ENCODE measurements at regions not wholly inside any gene's neighbourhood (a gene's known extent, or its start where the extent isn't known, plus 50 kb on each side); places are given as distances from the start of the nearest gene placed in this dataset.

DNA sequence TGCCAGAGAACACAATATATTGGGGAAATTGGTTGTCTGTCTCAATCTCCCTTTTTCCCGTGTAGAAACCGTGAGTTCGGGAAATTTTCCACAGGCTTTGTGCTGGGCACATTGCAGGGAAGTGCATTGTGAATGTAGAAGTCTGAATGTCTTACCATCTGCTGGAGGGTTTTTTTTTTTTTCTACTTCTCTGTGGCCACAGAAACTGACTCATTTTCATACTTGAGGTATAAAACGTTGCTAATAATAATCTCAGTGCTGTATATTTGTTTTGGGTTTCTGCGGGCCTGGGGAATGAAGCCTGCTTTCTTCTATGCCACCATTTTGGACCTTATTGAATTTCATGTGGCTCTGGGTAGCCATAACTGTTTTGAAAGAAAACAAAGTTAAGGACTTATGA is 1001.2 kb downstream of the STIM2 start:
- intact Hi-C loops (cut with DNase I; ENCODE audit: low total_unique reads): no loop called here
- 67 to 69% methylated on average over 5 of the region's 5 CpGs for WGBS, 2 donors
- no peak overlapping the region for H3K4me3 ChIP-seq (ENCODE audit: low read depth, poor library complexity, severe bottlenecking)
- DNase-seq (ENCODE audit: low spot score in 2 of 2): no peak
- no peak for TF ChIP-seq POLR2A (IDR thresholded peaks at IDR 0.05)
- no peak for TF ChIP-seq CTCF (IDR thresholded peaks at IDR 0.05)

DNA sequence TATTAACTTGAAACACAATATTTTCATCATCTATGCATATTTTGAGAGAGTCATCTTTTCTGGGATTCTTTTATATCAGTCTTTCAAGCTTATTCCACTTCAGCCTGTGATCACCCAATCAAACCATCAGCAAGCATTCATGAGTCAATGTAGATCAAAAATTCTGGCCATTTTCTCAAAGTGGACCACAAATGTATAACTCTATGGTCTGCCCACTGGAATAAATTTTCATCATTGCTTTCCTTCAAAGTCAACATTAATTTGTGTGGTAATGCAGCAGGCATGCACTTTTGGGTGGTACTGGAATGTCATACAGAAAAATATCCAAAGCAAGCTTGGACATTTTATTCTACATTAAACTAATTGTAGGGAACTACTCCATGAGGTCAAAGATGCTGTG is 1013.0 kb downstream of the STIM2 start:
- no peak for DNase-seq (ENCODE audit: low spot score in 2 of 2)
- TF ChIP-seq POLR2A (IDR thresholded peaks at IDR 0.05) (no peak), CTCF (IDR thresholded peaks at IDR 0.05) (no peak)
- intact Hi-C loops (cut with DNase I; ENCODE audit: low total_unique reads): no loop called here
- H3K4me3 ChIP-seq (ENCODE audit: low read depth, poor library complexity, severe bottlenecking): no peak overlapping the region

- no peak overlapping the region for H3K4me3 ChIP-seq (ENCODE audit: low read depth, poor library complexity, severe bottlenecking)
- intact Hi-C loops (cut with DNase I; ENCODE audit: low total_unique reads): no loop called here
- TF ChIP-seq POLR2A (IDR thresholded peaks at IDR 0.05) (no peak), CTCF (IDR thresholded peaks at IDR 0.05) (no peak)
- DNase-seq (ENCODE audit: low spot score in 2 of 2): no peak
Observed at GRCh38 chr4:27881705-27882104, 1021.1 kb downstream of the STIM2 start.

DNA sequence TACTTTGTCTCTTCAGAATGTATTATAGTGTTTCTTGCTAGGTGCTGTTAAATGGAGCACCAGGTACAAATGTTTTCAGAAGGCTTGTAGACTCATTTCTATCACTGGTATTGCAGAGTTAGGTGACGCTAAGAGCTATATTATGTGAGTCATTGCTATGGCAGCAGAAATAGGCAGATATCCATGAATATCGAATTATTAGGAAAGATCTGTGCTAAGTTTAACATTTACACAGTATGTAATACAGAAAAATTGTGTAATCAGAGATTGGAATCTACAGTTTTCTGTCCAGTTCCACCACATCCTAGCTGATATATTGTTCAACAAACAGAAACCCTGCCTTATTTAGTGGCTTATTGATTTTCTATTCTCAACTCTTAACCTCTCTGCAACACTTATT is 1025.5 kb downstream of the STIM2 start:
- 75 to 81% methylated on average over 2 of the region's 2 CpGs for WGBS, 2 donors
- intact Hi-C loops (cut with DNase I; ENCODE audit: low total_unique reads): no loop called here
- no peak for DNase-seq (ENCODE audit: low spot score in 2 of 2)
- TF ChIP-seq POLR2A (IDR thresholded peaks at IDR 0.05): no peak
- TF ChIP-seq CTCF (IDR thresholded peaks at IDR 0.05): no peak
- no peak overlapping the region for H3K4me3 ChIP-seq (ENCODE audit: low read depth, poor library complexity, severe bottlenecking)

DNA sequence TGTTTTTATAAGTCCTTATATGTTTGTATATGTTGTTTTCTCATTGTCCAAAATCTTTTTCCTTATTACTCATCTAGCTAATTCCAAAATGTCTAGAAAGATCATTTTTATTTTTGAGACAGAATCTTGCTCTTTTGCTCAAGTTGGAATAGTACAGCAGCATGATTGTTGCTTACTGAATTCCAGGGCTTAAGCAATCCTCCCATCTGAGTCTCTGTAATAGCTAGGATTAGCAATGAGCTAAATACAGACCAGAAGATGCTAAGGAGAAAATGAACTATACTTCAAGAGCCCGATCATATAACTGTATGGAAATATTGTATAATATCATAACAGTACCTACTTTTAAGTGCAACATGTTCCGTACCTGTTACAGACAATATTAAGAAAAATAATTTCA is 1027.0 kb downstream of the STIM2 start:
- no peak for TF ChIP-seq POLR2A (IDR thresholded peaks at IDR 0.05)
- no peak for TF ChIP-seq CTCF (IDR thresholded peaks at IDR 0.05)
- intact Hi-C loops (cut with DNase I; ENCODE audit: low total_unique reads): no loop called here
- no peak for DNase-seq (ENCODE audit: low spot score in 2 of 2)
- no peak overlapping the region for H3K4me3 ChIP-seq (ENCODE audit: low read depth, poor library complexity, severe bottlenecking)
- WGBS, 2 donors: 89 to 93% methylated on average over 2 of the region's 2 CpGs

DNA sequence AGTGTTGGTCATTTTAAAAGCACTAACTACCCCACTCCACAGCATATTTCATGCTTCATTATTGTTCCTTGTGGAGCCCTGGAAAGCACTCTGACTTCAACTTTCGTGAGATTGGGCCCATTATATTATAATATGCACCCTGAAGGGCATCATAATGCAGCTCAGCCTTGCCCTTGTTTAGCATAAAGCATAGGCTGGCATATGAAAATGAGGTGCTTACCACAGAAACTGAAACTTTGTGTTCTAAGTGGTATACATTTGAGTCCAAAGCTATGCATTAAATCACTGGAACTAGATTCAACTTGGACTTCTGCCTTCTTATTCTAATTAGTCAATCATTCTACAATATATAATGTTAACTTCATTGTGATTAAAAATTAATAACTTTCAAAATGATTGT is 1027.9 kb downstream of the STIM2 start:
- no peak for DNase-seq (ENCODE audit: low spot score in 2 of 2)
- 33 to 46% methylated on average over 1 of the region's 1 CpG for WGBS, 2 donors
- H3K4me3 ChIP-seq (ENCODE audit: low read depth, poor library complexity, severe bottlenecking): no peak overlapping the region
- TF ChIP-seq POLR2A (IDR thresholded peaks at IDR 0.05) (no peak), CTCF (IDR thresholded peaks at IDR 0.05) (no peak)
- intact Hi-C loops (cut with DNase I; ENCODE audit: low total_unique reads): no loop called here

Measured in lower leg skin (tissue), 4 donors.